K562 (cell line): ENCODE measurements at regions not wholly inside any gene's neighbourhood (a gene's known extent, or its start where the extent isn't known, plus 50 kb on each side); places are given as distances from the start of the nearest gene placed in this dataset.

Experiments
- ATAC-seq: fragments of 200-7000 bp; cut with Tn5 transposase; 3 replicates; pipeline ENCODE4 v1.9.1; 2020; ENCODE audit warnings: moderate library complexity
- BruUV-seq: library from RNA; stranded (reverse); fragments of 400-500 nt; replicated peaks from 2 replicates; lab custom pipeline; 2021; lab: Mats Ljungman, UMichigan
- CTCF ChIA-PET: fragments of 300-600 bp; formaldehyde crosslinking; extraction: SDS; loops from one replicate; lab custom pipeline; 2021; ENCODE audit warnings: low intra/inter-chr PET ratio; lab: Yijun Ruan, JAX
- POLR2A ChIA-PET: fragments of 300-600, 350-650 bp; sonication (Branson Sonifier 250); formaldehyde crosslinking; extraction: SDS; loops from one replicate; lab custom pipeline; 2021; ENCODE audit warnings: antibody characterized with exemption, inconsistent platforms; lab: Yijun Ruan, JAX
- DNase-seq, 4 experiments: peaks; one replicate each; pipeline versions ENCODE4 v3.0.0 to v3.0.0-alpha.2; 2011 to 2018; ENCODE audit warnings: low spot score in 3 of 4, mixed read lengths in 3 of 4; ENCODE audit errors: extremely low read depth in 1 of 4
- FAIRE-seq: peaks from 2 replicates; lab custom pipeline; 2011; peaks lifted over from hg19 to GRCh38; lab: Jason Lieb, UNC
- H2AFZ ChIP-seq: 2 replicates; pipeline ENCODE4 v1.6.0; 2011; ENCODE audit warnings: low read depth, low read length, control low read depth, inconsistent platforms
- H3K27ac ChIP-seq: fragments of 200-600 bp; 3 replicates; pipeline ENCODE4 v1.8.0; 2011; ENCODE audit warnings: low read depth, mild to moderate bottlenecking, control low read depth, inconsistent platforms, low read length, moderate library complexity, mixed read lengths; ENCODE audit errors: extremely low read depth
- H3K27me3 ChIP-seq, 2 experiments: fragments of 300-600 bp in 1 of 2; 2 replicates in 1 of 2; 3 replicates in 1 of 2; pipeline versions ENCODE4 v1.6.0 to v1.8.0; 2011; ENCODE audit warnings: inconsistent platforms in 2 of 2, low read length in 2 of 2, mild to moderate bottlenecking in 1 of 2, mixed read lengths in 1 of 2, moderate library complexity in 1 of 2; ENCODE audit not compliant: control insufficient read depth in 2 of 2, insufficient read depth in 2 of 2
- H3K36me3 ChIP-seq: fragments of 300-600 bp; 3 replicates; pipeline ENCODE4 v1.8.0; 2011; ENCODE audit warnings: mild to moderate bottlenecking, low read length, inconsistent platforms; ENCODE audit not compliant: control insufficient read depth, insufficient read depth
- H3K4me1 ChIP-seq, 2 experiments: fragments of 200-600 bp in 1 of 2; replicated peaks in 1 of 2; 2 replicates in 1 of 2; 3 replicates in 1 of 2; pipeline versions ENCODE4 v1.5.1 to v1.8.0; 2011; ENCODE audit warnings: inconsistent platforms in 2 of 2, low read length in 2 of 2, mild to moderate bottlenecking in 1 of 2, mixed read lengths in 1 of 2, moderate library complexity in 1 of 2; ENCODE audit not compliant: control insufficient read depth in 2 of 2, insufficient read depth in 2 of 2
- H3K4me2 ChIP-seq: 2 replicates; pipeline ENCODE4 v1.6.1; 2011; ENCODE audit warnings: low read length, control low read depth, inconsistent platforms, mixed read lengths; ENCODE audit not compliant: insufficient read depth
- H3K4me3 ChIP-seq: fragments of 200-600 bp; sonication (generic), shearing (Covaris generic); 2 replicates; pipeline ENCODE4 v1.5.1; 2016; ENCODE audit warnings: control low read depth, inconsistent platforms
- H3K79me2 ChIP-seq: fragments of 200-600 bp; 3 replicates; pipeline ENCODE4 v1.8.0; 2011; ENCODE audit warnings: low read length, inconsistent platforms; ENCODE audit not compliant: control insufficient read depth, insufficient read depth
- H3K9ac ChIP-seq, 2 experiments: 2 replicates each; pipeline versions ENCODE4 v1.6.0 to v1.6.1; 2011; ENCODE audit warnings: low read depth in 2 of 2, low read length in 2 of 2, control low read depth in 1 of 2, inconsistent platforms in 1 of 2, mild to moderate bottlenecking in 1 of 2, mixed read lengths in 1 of 2; ENCODE audit not compliant: insufficient read depth in 1 of 2
- H3K9me1 ChIP-seq: one replicate; pipeline ENCODE4 v1.6.0; 2011; ENCODE audit warnings: inconsistent platforms, mild to moderate bottlenecking, low read length, moderate library complexity; ENCODE audit not compliant: control insufficient read depth, insufficient read depth
- H3K9me3 ChIP-seq: replicated peaks from 2 replicates; pipeline ENCODE4 v1.5.1; 2011; ENCODE audit warnings: low read depth, low read length, inconsistent platforms; ENCODE audit not compliant: control insufficient read depth, insufficient read depth
- H4K20me1 ChIP-seq: replicated peaks from 2 replicates; pipeline ENCODE4 v1.6.1; 2011; ENCODE audit warnings: low read length, inconsistent platforms, mixed read lengths; ENCODE audit not compliant: control insufficient read depth, insufficient read depth
- CHD4 ChIP-seq: fragments of 200-600 bp; sonication (generic); IDR thresholded peaks from 3 replicates; pipeline ENCODE4 v1.6.1; 2012; ENCODE audit warnings: low read depth, mild to moderate bottlenecking, mixed read lengths, low read length, inconsistent platforms; ENCODE audit not compliant: insufficient read depth, insufficient replicate concordance, poor library complexity, severe bottlenecking
- ESRRA ChIP-seq: fragments of 450-650 bp; IDR thresholded peaks from 2 replicates; pipeline ENCODE4 v1.6.1; 2014; ENCODE audit warnings: low read depth, mild to moderate bottlenecking, moderate library complexity, borderline replicate concordance
- FOXO4 ChIP-seq: fragments of 450-650 bp; formaldehyde crosslinking; IDR thresholded peaks from 2 replicates; pipeline ENCODE4 v1.4.0; 2020; ENCODE audit warnings: mild to moderate bottlenecking, moderate library complexity
- PCBP2 ChIP-seq: fragments of 200-400 bp; formaldehyde crosslinking; IDR thresholded peaks from 2 replicates; pipeline ENCODE4 v1.6.1; 2018; ENCODE audit warnings: low read length, low read depth, mild to moderate bottlenecking, moderate library complexity; ENCODE audit not compliant: poor library complexity, severe bottlenecking
- RUNX1 ChIP-seq: sonication (generic); IDR thresholded peaks from 2 replicates; pipeline ENCODE4 v1.6.1; 2016; ENCODE audit warnings: antibody characterized with exemption, low read depth
- TAF7 ChIP-seq: fragments of 450-650 bp; IDR thresholded peaks from 2 replicates; pipeline ENCODE4 v1.6.1; 2016; ENCODE audit warnings: missing genetic modification characterization, missing compliant biosample characterization
- ZBTB40 ChIP-seq, 2 experiments: fragments of 450-650 bp in 1 of 2; sonication (generic) in 1 of 2; formaldehyde crosslinking in 1 of 2; IDR thresholded peaks; 2 replicates each; pipeline versions ENCODE4 v1.7.1 to v1.9.0; 2016 to 2022; ENCODE audit warnings: inconsistent platforms in 1 of 2, mild to moderate bottlenecking in 1 of 2, missing genetic modification reagents in 1 of 2
- ZNF324 ChIP-seq: fragments of 250-450 bp; sonication (Bioruptor Pico); IDR thresholded peaks from 2 replicates; pipeline ENCODE4 v1.4.0; 2020; ENCODE audit warnings: mild to moderate bottlenecking
- ZZZ3 ChIP-seq: fragments of 450-650 bp; IDR thresholded peaks from 2 replicates; pipeline ENCODE4 v1.6.1; 2016; ENCODE audit warnings: antibody characterized with exemption, mild to moderate bottlenecking, moderate library complexity
- WGBS: fragments of 100-300 bp; shearing (Covaris generic); methylation state at CpG from one replicate; pipeline ENCODE4 v1.1.6; 2016; ENCODE audit warnings: low coverage, mixed read lengths; ENCODE audit not compliant: insufficient coverage; ENCODE audit errors: missing lambda C conversion rate; 5-methylcytosine and 5-hydroxymethylcytosine counted together
- in situ Hi-C: fragments of 300-500 bp; cut with MboI; formaldehyde crosslinking; loops from 4 replicates; pipeline ENCODE4 v1.15.0; 2018; ENCODE audit warnings: inconsistent platforms, mixed read lengths
- intact Hi-C: fragments of 100-400 bp; cut with micrococcal nuclease; formaldehyde crosslinking; loops from 2 replicates; pipeline ENCODE4 v1.14.2; 2022
- TF ChIP-seq, protein P1 (sequence below): fragments of 250-450 bp; sonication (Bioruptor Pico); IDR thresholded peaks from 2 replicates; pipeline ENCODE4 v1.4.0; 2020

GRCh38 chr1:98075626-98076025 is 154.8 kb upstream of the DPYD start (continued):
- TF ChIP-seq, protein P1, sequence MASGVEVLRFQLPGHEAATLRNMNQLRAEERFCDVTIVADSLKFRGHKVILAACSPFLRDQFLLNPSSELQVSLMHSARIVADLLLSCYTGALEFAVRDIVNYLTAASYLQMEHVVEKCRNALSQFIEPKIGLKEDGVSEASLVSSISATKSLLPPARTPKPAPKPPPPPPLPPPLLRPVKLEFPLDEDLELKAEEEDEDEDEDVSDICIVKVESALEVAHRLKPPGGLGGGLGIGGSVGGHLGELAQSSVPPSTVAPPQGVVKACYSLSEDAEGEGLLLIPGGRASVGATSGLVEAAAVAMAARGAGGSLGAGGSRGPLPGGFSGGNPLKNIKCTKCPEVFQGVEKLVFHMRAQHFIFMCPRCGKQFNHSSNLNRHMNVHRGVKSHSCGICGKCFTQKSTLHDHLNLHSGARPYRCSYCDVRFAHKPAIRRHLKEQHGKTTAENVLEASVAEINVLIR: no peak
- TF ChIP-seq FOXO4 (CRISPR knock-in tag): no peak

- WGBS: 0% methylated on average over 3 of the region's 3 CpGs
- ChIA-PET POLR2A (no interaction called here), CTCF (no interaction called here)
- H3K27ac ChIP-seq: no peak overlapping the region
- no peaks in the 10 kb centered on the region for H3K9me1 ChIP-seq
- no peak overlapping the region for H3K9ac ChIP-seq
- DNase-seq (no peak), FAIRE-seq (no peak), ATAC-seq (no peak)
- H3K36me3 ChIP-seq: no peaks in the 10 kb centered on the region
- H3K4me2 ChIP-seq: no peak overlapping the region
- H3K27me3 ChIP-seq: no peaks in the 10 kb centered on the region
- intact Hi-C loops: no loop called here
- in situ Hi-C loops: no loop called here
- no peaks in the 10 kb centered on the region for H3K79me2 ChIP-seq
- H3K4me1 ChIP-seq: no peaks in the 10 kb centered on the region
- H4K20me1 ChIP-seq: no peaks in the 10 kb centered on the region
- no TSS peak for BruUV-seq
- H3K4me3 ChIP-seq: no peak overlapping the region
- no peaks in the 10 kb centered on the region for H3K9me3 ChIP-seq
- H2AFZ ChIP-seq: no peak overlapping the region
- TF ChIP-seq CHD4 (no peak), PCBP2 (no peak), ESRRA (no peak), ZBTB40 (IDR thresholded peaks at IDR 0.05) (no peak), ZBTB40 (CRISPR knock-in tag; IDR thresholded peaks at IDR 0.05) (no peak), ZZZ3 (no peak), RUNX1 (no peak), TAF7 (tag) (no peak), ZNF324 (CRISPR knock-in tag) (no peak)
Observed at GRCh38 chr1:98073823-98074222, 153.0 kb upstream of the DPYD start.
